Activated B cell treated with CpG ODN at 0.5 μM for 24 hours (primary cell): ENCODE measurements at regions not wholly inside any gene's neighbourhood (a gene's known extent, or its start where the extent isn't known, plus 50 kb on each side); places are given as distances from the start of the nearest gene placed in this dataset.

ENCODE experiments used
- ATAC-seq: fragments of 200-7000 bp; cut with Tn5 transposase; one replicate; pipeline ENCODE4 v1.10.0; 2021; ENCODE audit warnings: low read depth, mild to moderate bottlenecking, moderate library complexity
- CTCF ChIA-PET: fragments of 350-600 bp; sonication (Branson Sonifier 250); formaldehyde crosslinking; loops from one replicate; lab custom pipeline; 2021; ENCODE audit warnings: antibody characterized with exemption; lab: Charles Lee
- POLR2A ChIA-PET: fragments of 350-600 bp; sonication (Branson Sonifier 250); formaldehyde crosslinking; loops from one replicate; lab custom pipeline; 2021; ENCODE audit warnings: antibody characterized with exemption; lab: Charles Lee
- DNase-seq: peaks from one replicate; pipeline ENCODE4 v3.0.0; 2022
- H3K27ac Mint-ChIP-seq: one replicate; pipeline ENCODE4 v1.8.0; 2020; ENCODE audit warnings: mixed read lengths
- H3K27me3 Mint-ChIP-seq: one replicate; pipeline ENCODE4 v1.8.0; 2021; ENCODE audit warnings: mixed read lengths
- H3K36me3 Mint-ChIP-seq: one replicate; pipeline ENCODE4 v1.8.0; 2021; ENCODE audit warnings: low read depth, mixed read lengths
- H3K4me1 Mint-ChIP-seq: one replicate; pipeline ENCODE4 v1.8.0; 2021; ENCODE audit warnings: mixed read lengths
- H3K4me3 Mint-ChIP-seq: one replicate; pipeline ENCODE4 v1.8.0; 2020; ENCODE audit warnings: mild to moderate bottlenecking, mixed read lengths
- H3K9me3 Mint-ChIP-seq: one replicate; pipeline ENCODE4 v1.8.0; 2020; ENCODE audit warnings: mixed read lengths
- CTCF ChIP-seq: fragments of 200-600 bp; IDR thresholded peaks from one replicate; pipeline ENCODE4 v1.8.0; 2022; ENCODE audit warnings: antibody characterized with exemption, mild to moderate bottlenecking
- intact Hi-C: fragments of 100-400 bp; cut with micrococcal nuclease; formaldehyde crosslinking; loops from one replicate; pipeline ENCODE4 v1.15.1; 2024

- CTCF ChIA-PET: no interaction called here
- no peaks in the 10 kb centered on the region for H3K36me3 Mint-ChIP-seq
- no peaks in the 10 kb centered on the region for H3K4me1 Mint-ChIP-seq
- H3K9me3 Mint-ChIP-seq: peaks cover 2% of the 10 kb centered on the region
- DNase-seq: no peak
- intact Hi-C loops: no loop called here
- no peak for ATAC-seq
- no peak for TF ChIP-seq CTCF
- POLR2A ChIA-PET: no interaction called here
- no peak overlapping the region for H3K27ac Mint-ChIP-seq
- H3K4me3 Mint-ChIP-seq: no peak overlapping the region
- H3K27me3 Mint-ChIP-seq: no peaks in the 10 kb centered on the region
Observed at GRCh38 chr14:25837551-25837965, 760.3 kb downstream of the NOVA1 start.

- H3K4me3 Mint-ChIP-seq: no peak overlapping the region
- ATAC-seq: no peak
- intact Hi-C loops: no loop called here
Observed at GRCh38 chr14:25836636-25837035, 761.2 kb downstream of the NOVA1 start.

GRCh38 chr14:25833341-25834126 is 764.3 kb downstream of the NOVA1 start:
- ChIA-PET POLR2A (no interaction called here), CTCF (no interaction called here)
- H3K9me3 Mint-ChIP-seq: peaks cover 5% of the 10 kb centered on the region
- no peak overlapping the region for H3K27ac Mint-ChIP-seq
- ATAC-seq (no peak), DNase-seq (no peak)
- H3K4me1 Mint-ChIP-seq: no peaks in the 10 kb centered on the region
- no peaks in the 10 kb centered on the region for H3K27me3 Mint-ChIP-seq
- intact Hi-C loops: no loop called here
- no peak for TF ChIP-seq CTCF
- H3K36me3 Mint-ChIP-seq: no peaks in the 10 kb centered on the region
- H3K4me3 Mint-ChIP-seq: no peak overlapping the region

More at GRCh38 chr14:25836636-25837035, 761.2 kb downstream of the NOVA1 start:
- no peaks in the 10 kb centered on the region for H3K36me3 Mint-ChIP-seq
- ChIA-PET POLR2A (no interaction called here), CTCF (no interaction called here)
- no peak for DNase-seq
- no peak overlapping the region for H3K27ac Mint-ChIP-seq
- H3K27me3 Mint-ChIP-seq: no peaks in the 10 kb centered on the region
- H3K9me3 Mint-ChIP-seq: peaks cover 2% of the 10 kb centered on the region
- no peak for TF ChIP-seq CTCF
- H3K4me1 Mint-ChIP-seq: no peaks in the 10 kb centered on the region

- ChIA-PET CTCF (no interaction called here), POLR2A (no interaction called here)
- H3K4me3 Mint-ChIP-seq: no peak overlapping the region
- no peaks in the 10 kb centered on the region for H3K4me1 Mint-ChIP-seq
- H3K36me3 Mint-ChIP-seq: no peaks in the 10 kb centered on the region
- H3K27ac Mint-ChIP-seq: no peak overlapping the region
- ATAC-seq (no peak), DNase-seq (no peak)
- H3K27me3 Mint-ChIP-seq: no peaks in the 10 kb centered on the region
- intact Hi-C loops: no loop called here
- peaks cover 5% of the 10 kb centered on the region for H3K9me3 Mint-ChIP-seq
- no peak for TF ChIP-seq CTCF
Observed at GRCh38 chr14:25832585-25832984, 765.2 kb downstream of the NOVA1 start.

- Mint-ChIP-seq H3K27me3 (no peaks in the 10 kb centered on the region), H3K27ac (no peak overlapping the region), H3K9me3 (peaks cover 5% of the 10 kb centered on the region), H3K36me3 (no peaks in the 10 kb centered on the region), H3K4me3 (no peak overlapping the region), H3K4me1 (no peaks in the 10 kb centered on the region)
- CTCF ChIA-PET: no interaction called here
- POLR2A ChIA-PET: interaction anchor here (0.7 kb wide), 1 partner anchor 28 kb away, joined by 4 read pairs; no protein-coding TSS in a partner anchor
- DNase-seq (no peak), ATAC-seq (no peak)
- intact Hi-C loops: no loop called here
- TF ChIP-seq CTCF: no peak
Observed at GRCh38 chr14:25828562-25828961, 769.3 kb downstream of the NOVA1 start.
